ENCODE measurements at regions not wholly inside any gene's neighbourhood (a gene's known extent, or its start where the extent isn't known, plus 50 kb on each side); places are given as distances from the start of the nearest gene placed in this dataset.

DNA sequence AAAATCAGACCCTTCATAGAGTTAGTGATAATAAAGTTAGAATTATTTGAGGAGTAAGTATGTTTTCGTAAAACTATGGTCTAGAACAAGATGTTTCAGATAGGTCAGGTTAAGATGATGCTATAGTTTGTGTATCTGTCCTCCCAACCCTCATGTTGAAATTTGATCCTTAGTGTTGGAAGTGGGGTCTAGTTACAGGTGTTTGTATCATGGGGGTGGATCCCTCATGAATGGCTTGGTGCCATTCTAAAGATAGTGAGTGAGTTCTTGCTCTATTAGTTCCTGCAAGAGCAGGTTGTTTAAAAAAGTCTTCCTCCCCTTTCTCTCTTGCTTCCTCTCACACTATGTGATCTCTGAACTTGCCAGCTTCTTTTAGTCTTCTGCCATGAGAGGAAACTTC lies 707.3 kb upstream of the FOXG1 start:
- DNase-seq (ENCODE audit: low read depth, low spot score): no peak
- Histone ChIP-seq H3K27me3 (ENCODE audit: control insufficient read depth, insufficient read depth, low read length) (no peaks in the 10 kb centered on the region), H3K4me1 (ENCODE audit: control insufficient read depth, insufficient read depth, low read length) (no peaks in the 10 kb centered on the region), H3K27ac (ENCODE audit: low read length) (no peak overlapping the region), H3K4me3 (ENCODE audit: low read depth in 2 of 2, low read length in 2 of 2) (no peak overlapping the region), H3K9me3 (ENCODE audit: control insufficient read depth, insufficient read depth, low read depth, low read length) (no peaks in the 10 kb centered on the region), H3K36me3 (ENCODE audit: control insufficient read depth, insufficient read depth, low read length) (no peaks in the 10 kb centered on the region)
- no peak for ATAC-seq
- in situ Hi-C loops (cut with HindIII; ENCODE audit: low pct_unique_long_range_greater_than_20kb, low sequenced_read_pairs) (no loop called here), intact Hi-C loops (cut with micrococcal nuclease; ENCODE audit: unreplicated experiment) (no loop called here)
- no TSS peak for BruUV-seq (replicated peaks)
- TF ChIP-seq POLR2AphosphoS5 (IDR thresholded peaks at IDR 0.05; ENCODE audit: low read depth, low read length) (no peak), SIN3A (IDR thresholded peaks at IDR 0.05; ENCODE audit: borderline replicate concordance, insufficient read depth, low read depth, low read length) (no peak)
- TF ChIP-seq, protein P1, sequence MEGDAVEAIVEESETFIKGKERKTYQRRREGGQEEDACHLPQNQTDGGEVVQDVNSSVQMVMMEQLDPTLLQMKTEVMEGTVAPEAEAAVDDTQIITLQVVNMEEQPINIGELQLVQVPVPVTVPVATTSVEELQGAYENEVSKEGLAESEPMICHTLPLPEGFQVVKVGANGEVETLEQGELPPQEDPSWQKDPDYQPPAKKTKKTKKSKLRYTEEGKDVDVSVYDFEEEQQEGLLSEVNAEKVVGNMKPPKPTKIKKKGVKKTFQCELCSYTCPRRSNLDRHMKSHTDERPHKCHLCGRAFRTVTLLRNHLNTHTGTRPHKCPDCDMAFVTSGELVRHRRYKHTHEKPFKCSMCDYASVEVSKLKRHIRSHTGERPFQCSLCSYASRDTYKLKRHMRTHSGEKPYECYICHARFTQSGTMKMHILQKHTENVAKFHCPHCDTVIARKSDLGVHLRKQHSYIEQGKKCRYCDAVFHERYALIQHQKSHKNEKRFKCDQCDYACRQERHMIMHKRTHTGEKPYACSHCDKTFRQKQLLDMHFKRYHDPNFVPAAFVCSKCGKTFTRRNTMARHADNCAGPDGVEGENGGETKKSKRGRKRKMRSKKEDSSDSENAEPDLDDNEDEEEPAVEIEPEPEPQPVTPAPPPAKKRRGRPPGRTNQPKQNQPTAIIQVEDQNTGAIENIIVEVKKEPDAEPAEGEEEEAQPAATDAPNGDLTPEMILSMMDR (IDR thresholded peaks at IDR 0.05): no peak
- TF ChIP-seq, protein P2, sequence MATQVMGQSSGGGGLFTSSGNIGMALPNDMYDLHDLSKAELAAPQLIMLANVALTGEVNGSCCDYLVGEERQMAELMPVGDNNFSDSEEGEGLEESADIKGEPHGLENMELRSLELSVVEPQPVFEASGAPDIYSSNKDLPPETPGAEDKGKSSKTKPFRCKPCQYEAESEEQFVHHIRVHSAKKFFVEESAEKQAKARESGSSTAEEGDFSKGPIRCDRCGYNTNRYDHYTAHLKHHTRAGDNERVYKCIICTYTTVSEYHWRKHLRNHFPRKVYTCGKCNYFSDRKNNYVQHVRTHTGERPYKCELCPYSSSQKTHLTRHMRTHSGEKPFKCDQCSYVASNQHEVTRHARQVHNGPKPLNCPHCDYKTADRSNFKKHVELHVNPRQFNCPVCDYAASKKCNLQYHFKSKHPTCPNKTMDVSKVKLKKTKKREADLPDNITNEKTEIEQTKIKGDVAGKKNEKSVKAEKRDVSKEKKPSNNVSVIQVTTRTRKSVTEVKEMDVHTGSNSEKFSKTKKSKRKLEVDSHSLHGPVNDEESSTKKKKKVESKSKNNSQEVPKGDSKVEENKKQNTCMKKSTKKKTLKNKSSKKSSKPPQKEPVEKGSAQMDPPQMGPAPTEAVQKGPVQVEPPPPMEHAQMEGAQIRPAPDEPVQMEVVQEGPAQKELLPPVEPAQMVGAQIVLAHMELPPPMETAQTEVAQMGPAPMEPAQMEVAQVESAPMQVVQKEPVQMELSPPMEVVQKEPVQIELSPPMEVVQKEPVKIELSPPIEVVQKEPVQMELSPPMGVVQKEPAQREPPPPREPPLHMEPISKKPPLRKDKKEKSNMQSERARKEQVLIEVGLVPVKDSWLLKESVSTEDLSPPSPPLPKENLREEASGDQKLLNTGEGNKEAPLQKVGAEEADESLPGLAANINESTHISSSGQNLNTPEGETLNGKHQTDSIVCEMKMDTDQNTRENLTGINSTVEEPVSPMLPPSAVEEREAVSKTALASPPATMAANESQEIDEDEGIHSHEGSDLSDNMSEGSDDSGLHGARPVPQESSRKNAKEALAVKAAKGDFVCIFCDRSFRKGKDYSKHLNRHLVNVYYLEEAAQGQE (IDR thresholded peaks at IDR 0.05; ENCODE audit: insufficient read depth in 1 of 2, low read depth in 2 of 2, low read length in 1 of 2): no peak
- POLR2A ChIA-PET: no interaction called here
- CTCF ChIA-PET: no interaction called here

DNA sequence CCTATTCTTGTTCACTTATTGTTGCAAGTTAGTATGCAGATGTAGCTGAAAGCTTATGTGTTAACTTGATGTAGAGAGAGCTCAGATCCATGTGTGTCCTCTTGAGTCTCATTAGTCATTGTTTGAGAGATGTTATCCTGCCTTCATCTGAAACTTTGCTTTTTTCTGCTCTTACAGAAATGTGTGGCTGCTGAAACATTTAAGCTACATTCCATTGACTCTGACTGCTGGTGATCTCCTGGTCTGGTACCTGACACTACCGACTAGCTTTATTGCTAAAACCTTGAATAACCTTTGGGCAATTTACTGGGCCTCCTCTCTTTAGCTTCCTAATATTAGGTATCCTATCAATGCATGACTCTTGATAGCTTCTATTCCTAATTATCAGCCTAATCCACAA lies 705.6 kb upstream of the FOXG1 start:
- ChIA-PET POLR2A (no interaction called here), CTCF (no interaction called here)
- no peak overlapping the region for H3K4me3 ChIP-seq (ENCODE audit: low read depth in 2 of 2, low read length in 2 of 2)
- no peaks in the 10 kb centered on the region for H3K4me1 ChIP-seq (ENCODE audit: control insufficient read depth, insufficient read depth, low read length)
- TF ChIP-seq, protein P1 (IDR thresholded peaks at IDR 0.05): no peak
- TF ChIP-seq POLR2AphosphoS5 (IDR thresholded peaks at IDR 0.05; ENCODE audit: low read depth, low read length) (no peak), SIN3A (IDR thresholded peaks at IDR 0.05; ENCODE audit: borderline replicate concordance, insufficient read depth, low read depth, low read length) (no peak), TCF7L2 (IDR thresholded peaks at IDR 0.05; ENCODE audit: low read depth, low read length) (no peak)
- TF ChIP-seq, protein P2 (IDR thresholded peaks at IDR 0.05; ENCODE audit: insufficient read depth in 1 of 2, low read depth in 2 of 2, low read length in 1 of 2): no peak
- intact Hi-C loops (cut with micrococcal nuclease; ENCODE audit: unreplicated experiment) (no loop called here), in situ Hi-C loops (cut with HindIII; ENCODE audit: low pct_unique_long_range_greater_than_20kb, low sequenced_read_pairs) (no loop called here)
- no peaks in the 10 kb centered on the region for H3K27me3 ChIP-seq (ENCODE audit: control insufficient read depth, insufficient read depth, low read length)
- no peaks in the 10 kb centered on the region for H3K9me3 ChIP-seq (ENCODE audit: control insufficient read depth, insufficient read depth, low read depth, low read length)
- no peak overlapping the region for H3K27ac ChIP-seq (ENCODE audit: low read length)
- BruUV-seq (replicated peaks): no TSS peak
- DNase-seq (ENCODE audit: low read depth, low spot score) (no peak), ATAC-seq (no peak)
- H3K36me3 ChIP-seq (ENCODE audit: control insufficient read depth, insufficient read depth, low read length): no peaks in the 10 kb centered on the region
